NCI-H2196 treated with DMSO at 0.1 percent for 48 hours (cell line): ENCODE measurements at regions not wholly inside any gene's neighbourhood (a gene's known extent, or its start where the extent isn't known, plus 50 kb on each side); places are given as distances from the start of the nearest gene placed in this dataset.

Experiments
- DNase-seq: peaks from one replicate; lab custom pipeline; 2025; ENCODE audit not compliant: unreplicated experiment; lab: John Stamatoyannopoulos, UW

GRCh38 chr22:49451070-49451840 lies 376.4 kb downstream of the BRD1 start:
- no peak for DNase-seq

DNA sequence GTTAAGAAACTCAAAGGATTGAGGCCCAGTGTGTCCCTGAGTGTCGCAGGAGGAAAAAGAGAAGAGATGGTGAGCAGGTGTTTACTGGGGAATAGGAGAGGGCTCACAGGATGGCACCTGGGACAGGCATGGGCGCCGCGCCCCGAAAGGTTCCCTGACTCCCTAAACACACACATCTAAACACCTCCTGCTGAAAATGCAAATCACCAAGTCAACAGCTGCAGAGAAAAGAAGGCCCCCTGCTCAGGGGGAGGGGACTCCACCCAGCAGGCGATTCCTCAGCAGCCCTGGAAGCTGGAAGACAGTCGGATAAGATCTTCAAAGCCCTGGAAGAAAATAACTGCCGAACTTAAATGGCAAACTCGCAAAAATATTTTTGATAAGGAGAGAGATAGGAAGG lies 377.2 kb downstream of the BRD1 start:
- DNase-seq, result no peak

GRCh38 chr22:49449811-49450446 lies 377.7 kb downstream of the BRD1 start:
- DNase-seq, result no peak

- no peak for DNase-seq
These were observed 378.3 kb downstream of the BRD1 start for GRCh38 chr22:49449377-49449776.

DNA sequence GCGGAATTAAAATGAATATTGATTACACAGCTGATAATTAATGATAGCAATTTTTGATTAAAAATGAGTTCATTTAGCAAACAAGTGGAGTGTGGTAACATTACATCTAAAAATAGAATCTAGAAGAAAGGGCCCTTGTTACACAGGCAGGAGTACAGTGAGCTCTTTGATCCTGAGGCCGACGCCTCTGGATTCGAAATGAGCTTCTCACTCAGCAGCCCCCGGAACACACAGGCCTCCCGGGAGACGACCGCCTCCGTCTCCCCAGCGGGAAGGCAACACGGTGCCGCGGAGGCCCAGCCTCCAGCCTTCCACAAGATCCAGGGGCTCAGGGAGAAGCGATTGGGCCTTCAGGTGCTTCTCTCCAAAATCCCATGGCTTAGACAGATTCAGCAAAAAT lies 379.1 kb downstream of the BRD1 start:
- no peak for DNase-seq

- DNase-seq, result no peak
These were observed 379.8 kb downstream of the BRD1 start for GRCh38 chr22:49447837-49448236.

GRCh38 chr22:49446759-49447710 lies 380.6 kb downstream of the BRD1 start:
- no peak for DNase-seq

- DNase-seq, result no peak
These were observed 381.4 kb downstream of the BRD1 start for GRCh38 chr22:49446145-49446758.

DNA sequence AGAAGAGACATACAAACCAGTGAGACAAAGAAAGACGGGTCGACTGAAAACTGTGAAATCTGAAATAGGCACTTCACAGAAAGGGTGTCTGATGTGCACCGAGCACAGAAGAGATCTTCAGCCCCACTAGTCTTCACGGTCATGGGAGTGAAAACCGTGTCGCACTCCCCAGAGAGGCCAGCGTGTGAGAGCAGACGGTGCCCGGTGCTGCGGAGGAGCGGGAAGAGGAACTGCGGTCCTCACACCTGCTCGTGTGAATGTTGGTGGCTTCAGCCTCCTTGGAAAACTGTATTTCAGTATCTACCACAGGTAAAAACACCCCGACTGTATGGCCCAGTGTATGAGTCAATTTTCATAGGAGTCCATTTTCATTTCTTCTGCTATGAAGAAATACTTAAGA lies 382.9 kb downstream of the BRD1 start:
- DNase-seq, result no peak

DNA sequence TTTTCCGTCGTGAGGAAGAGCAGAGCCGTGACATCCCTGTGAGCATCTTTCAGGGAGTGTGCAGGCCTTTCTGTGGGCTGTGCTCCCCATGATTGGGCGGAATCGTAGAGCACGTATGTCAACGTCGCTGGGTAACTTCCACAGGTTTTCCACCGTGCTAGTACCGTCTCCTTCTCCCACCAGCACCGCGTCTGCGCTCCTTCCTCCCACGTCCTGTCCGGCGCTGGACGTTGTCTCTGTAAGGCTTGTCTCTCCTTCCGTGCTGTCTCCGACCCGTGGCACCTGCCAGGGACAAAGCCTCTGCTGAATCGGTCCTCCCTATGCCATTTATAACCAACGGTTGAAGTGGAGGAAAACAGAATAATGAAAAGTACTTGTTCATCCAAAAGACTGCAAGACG lies 386.7 kb downstream of the BRD1 start:
- no peak for DNase-seq

- no peak for DNase-seq
These were observed 388.3 kb downstream of the BRD1 start for GRCh38 chr22:49439373-49439772.

DNA sequence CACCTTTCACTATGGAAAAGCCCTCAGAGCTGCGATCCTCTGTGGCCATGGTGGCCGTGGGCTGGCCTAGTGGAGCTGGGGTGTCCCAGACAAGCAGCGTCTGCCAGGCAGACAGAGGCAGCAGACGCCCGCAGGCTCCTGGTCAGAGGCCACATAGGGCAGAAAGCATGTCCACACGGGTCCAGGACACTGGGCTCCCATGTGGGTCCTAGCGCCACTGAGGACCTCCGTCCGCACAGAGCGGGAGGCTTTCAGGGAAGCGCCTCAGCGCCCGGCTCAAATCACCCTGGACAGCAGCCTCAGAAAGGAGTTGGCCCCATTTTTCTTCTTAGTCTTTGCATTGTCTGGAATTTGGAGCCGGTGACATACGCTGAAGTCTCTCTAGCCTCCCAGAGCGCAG lies 389.7 kb downstream of the BRD1 start:
- DNase-seq, result no peak

GRCh38 chr22:49437356-49437755 lies 390.3 kb downstream of the BRD1 start:
- no peak for DNase-seq

DNA sequence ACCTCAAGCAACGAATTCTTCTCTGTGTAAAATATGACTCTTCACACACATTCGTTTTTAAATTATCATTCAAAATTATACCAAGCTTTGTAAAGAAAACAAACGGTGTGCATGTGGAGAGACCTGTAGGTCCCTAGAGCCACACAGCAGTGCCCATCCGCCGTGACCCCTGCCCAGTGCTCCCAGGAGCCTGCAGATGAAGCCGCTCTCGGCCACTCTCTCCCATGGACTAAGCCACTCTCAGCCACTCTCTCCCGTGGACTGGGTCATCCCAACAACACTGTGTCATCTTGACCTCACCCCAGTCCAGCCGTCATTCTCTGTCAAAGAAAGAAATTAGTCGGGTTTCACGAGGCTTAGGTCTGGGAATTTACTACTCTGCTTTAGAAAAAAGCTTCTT lies 391.6 kb downstream of the BRD1 start:
- DNase-seq, result no peak

- DNase-seq, result no peak
These were observed 392.1 kb downstream of the BRD1 start for GRCh38 chr22:49435596-49435995.

DNA sequence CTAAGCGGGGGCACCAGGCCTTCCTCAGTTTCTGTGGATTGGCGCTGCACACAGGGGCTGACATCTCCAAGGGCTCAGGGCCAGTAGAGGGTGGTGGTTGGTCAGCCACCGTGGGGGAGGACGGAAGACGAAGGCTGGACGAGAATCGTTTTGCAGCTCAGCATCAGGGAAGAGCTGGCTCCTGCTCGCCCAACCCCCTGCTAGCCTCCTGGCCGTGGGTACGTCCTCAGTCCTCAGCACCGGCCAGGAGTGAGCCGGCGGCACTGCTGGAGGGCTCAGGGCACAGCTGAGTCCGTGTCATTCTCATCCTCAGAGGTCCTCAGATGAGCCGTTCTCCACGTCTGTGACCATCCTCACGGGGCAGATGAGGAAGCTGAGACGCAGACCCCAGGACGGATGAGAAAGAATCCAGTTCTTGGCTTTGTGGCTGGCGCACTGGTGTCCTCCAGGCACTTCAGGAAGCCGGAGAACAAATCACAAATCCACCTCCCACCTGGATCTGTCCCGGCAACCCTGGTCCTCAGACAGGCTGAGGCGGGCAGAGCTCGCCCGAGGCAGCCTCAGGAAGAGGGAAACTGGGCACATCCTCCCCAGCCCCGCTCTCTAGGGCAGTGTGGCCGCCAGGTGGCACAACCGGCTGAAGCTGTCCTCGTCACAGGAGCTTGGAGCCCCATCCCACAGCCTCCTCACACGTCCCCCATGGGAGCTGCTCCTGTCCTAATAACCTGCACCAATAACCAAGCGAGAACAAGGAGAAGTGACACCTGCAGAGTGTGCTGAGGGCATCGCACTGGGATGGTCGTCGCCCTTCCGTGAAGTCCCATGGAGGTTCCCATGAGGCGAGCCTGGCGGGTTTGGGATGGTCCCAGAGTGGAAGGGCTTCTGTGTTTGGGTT lies 393.7 kb downstream of the BRD1 start:
- DNase-seq, result no peak

DNA sequence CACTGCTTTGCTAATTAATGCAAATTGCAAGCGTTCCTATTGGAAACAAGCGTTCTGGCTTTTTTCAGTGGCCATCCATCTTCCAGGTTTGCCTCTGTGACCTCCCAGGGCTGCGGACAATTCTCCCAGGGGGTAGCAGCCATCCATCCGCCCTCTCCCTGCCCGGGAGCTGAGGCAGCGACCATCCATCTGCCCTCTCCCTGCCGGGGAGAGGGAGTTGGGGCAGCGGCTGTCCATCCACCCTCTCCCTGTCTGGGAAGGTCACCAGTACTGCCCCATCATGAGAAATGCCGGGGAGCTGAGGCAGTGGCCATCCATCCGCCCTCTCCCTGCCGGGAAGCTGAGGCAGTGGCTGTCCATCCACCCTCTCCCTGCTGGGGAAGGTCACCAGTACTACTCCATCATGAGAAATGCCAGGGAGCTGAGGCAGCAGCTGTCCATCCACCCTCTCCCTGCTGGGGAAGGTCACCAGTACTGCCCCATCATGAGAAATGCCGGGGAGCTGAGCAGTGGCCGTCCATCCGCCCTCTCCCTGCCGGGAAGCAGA lies 394.7 kb downstream of the BRD1 start:
- DNase-seq, result no peak

GRCh38 chr22:49432211-49432896 lies 395.3 kb downstream of the BRD1 start:
- DNase-seq, result no peak

DNA sequence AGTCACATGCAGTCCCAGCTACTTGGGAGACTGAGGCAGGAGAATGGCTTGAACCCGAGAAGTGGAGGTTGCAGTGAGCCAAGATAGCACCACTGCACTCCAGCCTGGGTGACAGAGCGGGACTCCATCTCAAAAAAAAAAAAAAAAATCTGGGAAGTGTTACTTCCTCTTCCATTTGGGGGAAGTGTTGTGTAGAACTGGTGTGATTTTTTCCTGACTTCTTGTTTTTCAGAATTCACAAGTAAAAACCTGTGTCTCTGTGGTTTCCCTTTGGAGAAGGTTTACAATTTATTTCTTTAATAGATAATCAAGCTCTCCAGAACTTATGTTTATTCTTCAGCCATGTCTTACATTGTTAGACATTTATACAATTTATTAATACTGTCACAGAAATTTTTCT lies 396.1 kb downstream of the BRD1 start:
- DNase-seq, result no peak
